Osteoblast (primary cell): ENCODE measurements at regions not wholly inside any gene's neighbourhood (a gene's known extent, or its start where the extent isn't known, plus 50 kb on each side); places are given as distances from the start of the nearest gene placed in this dataset.

Experiments used
- DNase-seq: peaks from one replicate; pipeline ENCODE4 v3.0.0; 2011; ENCODE audit warnings: low spot score, mixed read lengths; ENCODE audit not compliant: insufficient read length; ENCODE audit errors: missing footprints
- H2AFZ ChIP-seq: 2 replicates; pipeline ENCODE4 v1.6.0; 2011; ENCODE audit warnings: mild to moderate bottlenecking, low read length
- H3K27ac ChIP-seq: 2 replicates; pipeline ENCODE4 v1.5.1; 2011; ENCODE audit warnings: mild to moderate bottlenecking, low read depth, low read length, moderate library complexity
- H3K27me3 ChIP-seq: 2 replicates; pipeline ENCODE4 v1.6.0; 2012; ENCODE audit warnings: mild to moderate bottlenecking, control low read depth, inconsistent platforms, low read length, moderate library complexity; ENCODE audit not compliant: insufficient read depth
- H3K36me3 ChIP-seq: 2 replicates; pipeline ENCODE4 v1.5.1; 2011; ENCODE audit warnings: mild to moderate bottlenecking, low read length, control low read depth, moderate library complexity; ENCODE audit not compliant: insufficient read depth
- H3K4me1 ChIP-seq: 2 replicates; pipeline ENCODE4 v1.5.1; 2011; ENCODE audit warnings: mild to moderate bottlenecking, low read length, control low read depth, moderate library complexity; ENCODE audit not compliant: insufficient read depth
- H3K4me2 ChIP-seq: 2 replicates; pipeline ENCODE4 v1.6.0; 2011; ENCODE audit warnings: mild to moderate bottlenecking, low read length; ENCODE audit not compliant: insufficient read depth
- H3K4me3 ChIP-seq: fragments of 200-600 bp; sonication (generic); 3 replicates; pipeline ENCODE4 v1.5.1; 2012; ENCODE audit warnings: mild to moderate bottlenecking, low read length, inconsistent platforms; ENCODE audit not compliant: insufficient read depth
- H3K79me2 ChIP-seq: 2 replicates; pipeline ENCODE4 v1.6.0; 2012; ENCODE audit warnings: mild to moderate bottlenecking, low read length, control low read depth, inconsistent platforms; ENCODE audit not compliant: insufficient read depth
- H3K9me3 ChIP-seq: 2 replicates; pipeline ENCODE4 v1.5.1; 2011; ENCODE audit warnings: low read depth, low read length, control low read depth
- H4K20me1 ChIP-seq: 2 replicates; pipeline ENCODE4 v1.6.0; 2012; ENCODE audit warnings: mild to moderate bottlenecking, low read length, control low read depth; ENCODE audit not compliant: insufficient read depth
- CTCF ChIP-seq: IDR thresholded peaks from 2 replicates; pipeline ENCODE4 v1.5.1; 2011; ENCODE audit warnings: mild to moderate bottlenecking, low read depth, low read length, moderate library complexity; ENCODE audit errors: extremely low read depth

GRCh38 chr1:186739515-186739914, 59.3 kb upstream of the PTGS2 start:
- no peak for DNase-seq
- H3K9me3 ChIP-seq, result no peaks in the 10 kb centered on the region
- H3K27me3 ChIP-seq, result no peaks in the 10 kb centered on the region
- no peaks in the 10 kb centered on the region for H3K36me3 ChIP-seq
- H2AFZ ChIP-seq, result no peak overlapping the region
- TF ChIP-seq CTCF, result no peak
- no peak overlapping the region for H3K4me2 ChIP-seq
- H4K20me1 ChIP-seq, result no peaks in the 10 kb centered on the region
- no peaks in the 10 kb centered on the region for H3K79me2 ChIP-seq
- H3K27ac ChIP-seq, result no peak overlapping the region
- H3K4me3 ChIP-seq, result no peak overlapping the region
- H3K4me1 ChIP-seq, result no peaks in the 10 kb centered on the region

- no peak overlapping the region for H3K4me3 ChIP-seq
- H4K20me1 ChIP-seq, result no peaks in the 10 kb centered on the region
- no peak for DNase-seq
- H3K4me1 ChIP-seq, result no peaks in the 10 kb centered on the region
- TF ChIP-seq CTCF, result no peak
- H3K27ac ChIP-seq, result no peak overlapping the region
- H2AFZ ChIP-seq, result no peak overlapping the region
- H3K36me3 ChIP-seq, result no peaks in the 10 kb centered on the region
- H3K9me3 ChIP-seq, result no peaks in the 10 kb centered on the region
- H3K4me2 ChIP-seq, result no peak overlapping the region
- no peaks in the 10 kb centered on the region for H3K27me3 ChIP-seq
- no peaks in the 10 kb centered on the region for H3K79me2 ChIP-seq
Measured at GRCh38 chr1:186738926-186739325, 58.7 kb upstream of the PTGS2 start.

GRCh38 chr1:186736971-186737685, 56.9 kb upstream of the PTGS2 start:
- no peak for TF ChIP-seq CTCF
- H3K9me3 ChIP-seq, result no peaks in the 10 kb centered on the region

GRCh38 chr1:186735463-186735862, 55.2 kb upstream of the PTGS2 start:
- no peak overlapping the region for H3K4me3 ChIP-seq
- H4K20me1 ChIP-seq, result no peaks in the 10 kb centered on the region
- no peak overlapping the region for H3K27ac ChIP-seq
- no peak overlapping the region for H3K4me2 ChIP-seq
- DNase-seq, result no peak
- no peaks in the 10 kb centered on the region for H3K4me1 ChIP-seq
- no peaks in the 10 kb centered on the region for H3K79me2 ChIP-seq
- no peaks in the 10 kb centered on the region for H3K9me3 ChIP-seq
- TF ChIP-seq CTCF, result no peak
- H3K36me3 ChIP-seq, result no peaks in the 10 kb centered on the region
- H3K27me3 ChIP-seq, result no peaks in the 10 kb centered on the region
- no peak overlapping the region for H2AFZ ChIP-seq

More at GRCh38 chr1:186736971-186737685, 56.9 kb upstream of the PTGS2 start:
- no peaks in the 10 kb centered on the region for H3K4me1 ChIP-seq
- H3K4me3 ChIP-seq, result no peak overlapping the region
- no peaks in the 10 kb centered on the region for H3K79me2 ChIP-seq
- H4K20me1 ChIP-seq, result no peaks in the 10 kb centered on the region
- no peak for DNase-seq
- H3K27ac ChIP-seq, result no peak overlapping the region
- no peaks in the 10 kb centered on the region for H3K27me3 ChIP-seq
- no peak overlapping the region for H2AFZ ChIP-seq
- H3K36me3 ChIP-seq, result no peaks in the 10 kb centered on the region
- no peak overlapping the region for H3K4me2 ChIP-seq
